H9 (cell line): ENCODE measurements at regions not wholly inside any gene's neighbourhood (a gene's known extent, or its start where the extent isn't known, plus 50 kb on each side); places are given as distances from the start of the nearest gene placed in this dataset.

Experiments used
- DNase-seq: peaks from one replicate; pipeline ENCODE4 v3.0.0-alpha.2; 2017
- H2AFZ ChIP-seq: one replicate; pipeline ENCODE4 v1.6.1; 2013; ENCODE audit warnings: mild to moderate bottlenecking, low read length, control low read depth, moderate library complexity
- H2AK5ac ChIP-seq: 2 replicates; pipeline ENCODE4 v1.6.1; 2013; ENCODE audit warnings: low read length, control low read depth, mixed read lengths; ENCODE audit not compliant: insufficient read length
- H2BK120ac ChIP-seq: one replicate; pipeline ENCODE4 v1.6.1; 2013; ENCODE audit warnings: low read depth, mild to moderate bottlenecking, low read length, control low read depth, inconsistent platforms; ENCODE audit not compliant: poor library complexity, severe bottlenecking
- H2BK12ac ChIP-seq: 2 replicates; pipeline ENCODE4 v1.6.1; 2013; ENCODE audit warnings: low read length, control low read depth, mixed read lengths, low read depth; ENCODE audit not compliant: insufficient read length
- H2BK15ac ChIP-seq: 2 replicates; pipeline ENCODE4 v1.6.1; 2013; ENCODE audit warnings: low read depth, low read length, control low read depth
- H2BK20ac ChIP-seq: one replicate; pipeline ENCODE4 v1.6.1; 2013; ENCODE audit warnings: low read depth, mild to moderate bottlenecking, low read length, control low read depth, inconsistent platforms; ENCODE audit not compliant: poor library complexity, severe bottlenecking
- H2BK5ac ChIP-seq: 2 replicates; pipeline ENCODE4 v1.6.1; 2013; ENCODE audit warnings: low read length, control low read depth, mixed read lengths; ENCODE audit not compliant: insufficient read length
- H3K14ac ChIP-seq: 2 replicates; pipeline ENCODE4 v1.6.1; 2013; ENCODE audit warnings: low read length, control low read depth; ENCODE audit not compliant: insufficient read depth
- H3K18ac ChIP-seq: 2 replicates; pipeline ENCODE4 v1.6.1; 2013; ENCODE audit warnings: low read depth, mild to moderate bottlenecking, mixed read lengths, low read length, control low read depth; ENCODE audit not compliant: insufficient read length
- H3K23ac ChIP-seq: 2 replicates; pipeline ENCODE4 v1.6.1; 2013; ENCODE audit warnings: low read length, control low read depth, mixed read lengths, low read depth; ENCODE audit not compliant: insufficient read length
- H3K23me2 ChIP-seq: 2 replicates; pipeline ENCODE4 v1.6.1; 2013; ENCODE audit warnings: low read depth, mild to moderate bottlenecking, mixed read lengths, low read length, control low read depth; ENCODE audit not compliant: insufficient read length, poor library complexity, severe bottlenecking
- H3K27ac ChIP-seq: 2 replicates; pipeline ENCODE4 v1.5.1; 2013; ENCODE audit warnings: low read length, control low read depth, mixed read lengths, low read depth; ENCODE audit not compliant: insufficient read length
- H3K27me3 ChIP-seq: 2 replicates; pipeline ENCODE4 v1.6.1; 2013; ENCODE audit warnings: low read length, control low read depth, inconsistent platforms; ENCODE audit not compliant: insufficient read depth
- H3K4ac ChIP-seq: 2 replicates; pipeline ENCODE4 v1.6.1; 2013; ENCODE audit warnings: low read depth, mild to moderate bottlenecking, control low read depth, inconsistent platforms, low read length, moderate library complexity
- H3K4me1 ChIP-seq: 2 replicates; pipeline ENCODE4 v1.6.1; 2013; ENCODE audit warnings: low read length, control low read depth, inconsistent platforms; ENCODE audit not compliant: insufficient read depth
- H3K4me2 ChIP-seq: 2 replicates; pipeline ENCODE4 v1.6.1; 2013; ENCODE audit warnings: low read length, control low read depth, mixed read lengths; ENCODE audit not compliant: insufficient read length, insufficient read depth
- H3K56ac ChIP-seq: 2 replicates; pipeline ENCODE4 v1.6.1; 2013; ENCODE audit warnings: low read depth, mild to moderate bottlenecking, mixed read lengths, low read length, control low read depth; ENCODE audit not compliant: insufficient read length
- H3K79me1 ChIP-seq: 2 replicates; pipeline ENCODE4 v1.6.1; 2013; ENCODE audit warnings: low read depth, mild to moderate bottlenecking, moderate library complexity, low read length, control low read depth, inconsistent platforms; ENCODE audit not compliant: insufficient read depth, poor library complexity, severe bottlenecking
- H3K79me2 ChIP-seq: 2 replicates; pipeline ENCODE4 v1.6.1; 2013; ENCODE audit warnings: low read length, control low read depth, inconsistent platforms; ENCODE audit not compliant: insufficient read depth
- H3K9ac ChIP-seq: 2 replicates; pipeline ENCODE4 v1.6.1; 2013; ENCODE audit warnings: low read length, control low read depth, mixed read lengths; ENCODE audit not compliant: insufficient read length; ENCODE audit errors: extremely low read depth
- H3K9me3 ChIP-seq: one replicate; pipeline ENCODE4 v1.6.1; 2013; ENCODE audit warnings: low read depth, low read length, inconsistent platforms; ENCODE audit not compliant: control insufficient read depth
- H3T11ph ChIP-seq: one replicate; pipeline ENCODE4 v1.6.1; 2013; ENCODE audit warnings: mild to moderate bottlenecking, low read length, control low read depth, inconsistent platforms
- H4K20me1 ChIP-seq: one replicate; pipeline ENCODE4 v1.6.1; 2013; ENCODE audit not compliant: control insufficient read depth, insufficient read length, insufficient read depth
- H4K5ac ChIP-seq: 2 replicates; pipeline ENCODE4 v1.6.1; 2013; ENCODE audit warnings: low read depth, mild to moderate bottlenecking, mixed read lengths, low read length, control low read depth; ENCODE audit not compliant: insufficient read length
- H4K8ac ChIP-seq: replicated peaks from 2 replicates; pipeline ENCODE4 v1.6.1; 2013; ENCODE audit warnings: low read length, control low read depth, mixed read lengths, low read depth; ENCODE audit not compliant: insufficient read length
- H4K91ac ChIP-seq: 2 replicates; pipeline ENCODE4 v1.6.1; 2013; ENCODE audit warnings: low read depth, mild to moderate bottlenecking, moderate library complexity, mixed read lengths, low read length, control low read depth; ENCODE audit not compliant: insufficient read length
- H3K27ac Mint-ChIP-seq, 3 experiments: 2 replicates in 2 of 3; 3 replicates in 1 of 3; pipeline ENCODE4 v1.8.0; 2020 to 2021; ENCODE audit warnings: mixed read lengths in 3 of 3, mild to moderate bottlenecking in 1 of 3, moderate library complexity in 1 of 3
- H3K27me3 Mint-ChIP-seq: 2 replicates; pipeline ENCODE4 v1.8.0; 2021; ENCODE audit warnings: low read depth, mild to moderate bottlenecking, moderate library complexity, mixed read lengths
- H3K36me3 Mint-ChIP-seq, 3 experiments: 2 replicates in 2 of 3; 3 replicates in 1 of 3; pipeline ENCODE4 v1.8.0; 2020 to 2021; ENCODE audit warnings: low read depth in 3 of 3, mixed read lengths in 3 of 3; ENCODE audit not compliant: insufficient read depth in 1 of 3
- H3K4me1 Mint-ChIP-seq, 2 experiments: 2 replicates each; pipeline ENCODE4 v1.8.0; 2020; ENCODE audit warnings: mixed read lengths in 2 of 2
- H3K4me3 Mint-ChIP-seq, 2 experiments: 2 replicates in 1 of 2; 3 replicates in 1 of 2; pipeline ENCODE4 v1.8.0; 2020 to 2021; ENCODE audit warnings: mild to moderate bottlenecking in 2 of 2, mixed read lengths in 2 of 2, moderate library complexity in 1 of 2
- H3K9me3 Mint-ChIP-seq, 2 experiments: 2 replicates in 1 of 2; 3 replicates in 1 of 2; pipeline ENCODE4 v1.8.0; 2020; ENCODE audit warnings: mild to moderate bottlenecking in 2 of 2, mixed read lengths in 2 of 2, moderate library complexity in 1 of 2
- CTCF ChIP-seq: fragments of 200-600 bp; sonication (generic); conservative IDR thresholded peaks from 3 replicates; pipeline ENCODE4 v1.8.0; 2021; ENCODE audit warnings: antibody characterized with exemption, mild to moderate bottlenecking
- WGBS: extraction: QIAGEN DNeasy Blood & Tissue Kit; methylation state at CpG from one replicate; pipeline ENCODE4 v1.1.7; 2013; ENCODE audit warnings: missing lambda C conversion rate, low lambda C conversion rate, mixed read lengths; ENCODE audit not compliant: insufficient read length; ENCODE audit errors: extremely low coverage; 5-methylcytosine and 5-hydroxymethylcytosine counted together

GRCh38 chr2:36074008-36074407 lies 281.6 kb upstream of the CRIM1 start:
- Histone ChIP-seq H2BK120ac (no peak overlapping the region), H3K79me1 (no peaks in the 10 kb centered on the region), H4K8ac (no peak overlapping the region), H3K79me2 (no peaks in the 10 kb centered on the region), H2BK5ac (no peak overlapping the region), H4K5ac (no peak overlapping the region), H2AK5ac (no peak overlapping the region), H3K23ac (no peak overlapping the region), H3K9me3 (no peaks in the 10 kb centered on the region), H3K27me3 (no peaks in the 10 kb centered on the region), H2BK15ac (no peak overlapping the region), H2BK12ac (no peak overlapping the region), H2AFZ (no peak overlapping the region), H3K14ac (no peak overlapping the region), H4K20me1 (no peaks in the 10 kb centered on the region), H3K9ac (no peak overlapping the region), H2BK20ac (no peak overlapping the region), H3K56ac (no peak overlapping the region), H4K91ac (no peak overlapping the region), H3K18ac (no peak overlapping the region), H3K4me1 (no peaks in the 10 kb centered on the region), H3K23me2 (no peaks in the 10 kb centered on the region), H3T11ph (no peak overlapping the region), H3K4ac (no peak overlapping the region), H3K27ac (no peak overlapping the region), H3K4me2 (no peak overlapping the region)
- no peaks in the 10 kb centered on the region; a peak in 1 of 5 replicates for H3K9me3 Mint-ChIP-seq
- H3K4me1 Mint-ChIP-seq: no peaks in the 10 kb centered on the region
- no peak overlapping the region for H3K4me3 Mint-ChIP-seq
- DNase-seq: no peak
- no CpG with 5 or more reads among the region's 1 CpG for WGBS
- H3K36me3 Mint-ChIP-seq: no peaks in the 10 kb centered on the region
- no peaks in the 10 kb centered on the region for H3K27me3 Mint-ChIP-seq
- no peak overlapping the region for H3K27ac Mint-ChIP-seq
- TF ChIP-seq CTCF: no peak
